ENCODE measurements at regions not wholly inside any gene's neighbourhood (a gene's known extent, or its start where the extent isn't known, plus 50 kb on each side); places are given as distances from the start of the nearest gene placed in this dataset.

DNA sequence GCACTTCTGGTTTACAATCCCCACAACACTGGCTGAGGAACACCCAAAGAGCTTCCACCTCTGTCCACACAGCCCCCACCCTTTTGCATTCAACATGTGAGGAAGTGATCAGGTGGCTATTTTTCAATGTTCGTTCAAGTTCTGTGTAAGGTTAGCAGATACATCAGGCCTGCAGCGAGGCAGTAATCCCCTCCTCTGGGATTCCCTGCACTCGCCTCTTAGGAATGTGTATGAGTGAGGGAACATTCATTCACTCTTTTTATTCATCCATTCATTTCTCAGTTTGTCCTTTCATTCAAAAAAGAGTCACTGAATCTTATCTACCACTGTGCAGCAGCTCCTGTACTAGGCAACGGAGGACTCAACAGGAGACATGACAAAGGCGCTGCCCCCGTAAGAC, 236.4 kb upstream of the PRDM1 start:
- intact Hi-C loops (cut with micrococcal nuclease; ENCODE audit: unreplicated experiment) = no loop called here
- DNase-seq (ENCODE audit: low spot score) = no peak
- CTCF ChIA-PET (ENCODE audit: unreplicated experiment) = no interaction called here
- H3K9me3 ChIP-seq (ENCODE audit: low read length) = no peaks in the 10 kb centered on the region
- no peaks in the 10 kb centered on the region for H4K20me1 ChIP-seq (ENCODE audit: insufficient read depth, low read length)
- no peaks in the 10 kb centered on the region for H3K4me1 ChIP-seq (ENCODE audit: insufficient read depth, low read length, poor library complexity, severe bottlenecking)
- H3K27ac ChIP-seq (ENCODE audit: low read depth, low read length, poor library complexity, severe bottlenecking) = no peak overlapping the region
- TF ChIP-seq, protein P1, sequence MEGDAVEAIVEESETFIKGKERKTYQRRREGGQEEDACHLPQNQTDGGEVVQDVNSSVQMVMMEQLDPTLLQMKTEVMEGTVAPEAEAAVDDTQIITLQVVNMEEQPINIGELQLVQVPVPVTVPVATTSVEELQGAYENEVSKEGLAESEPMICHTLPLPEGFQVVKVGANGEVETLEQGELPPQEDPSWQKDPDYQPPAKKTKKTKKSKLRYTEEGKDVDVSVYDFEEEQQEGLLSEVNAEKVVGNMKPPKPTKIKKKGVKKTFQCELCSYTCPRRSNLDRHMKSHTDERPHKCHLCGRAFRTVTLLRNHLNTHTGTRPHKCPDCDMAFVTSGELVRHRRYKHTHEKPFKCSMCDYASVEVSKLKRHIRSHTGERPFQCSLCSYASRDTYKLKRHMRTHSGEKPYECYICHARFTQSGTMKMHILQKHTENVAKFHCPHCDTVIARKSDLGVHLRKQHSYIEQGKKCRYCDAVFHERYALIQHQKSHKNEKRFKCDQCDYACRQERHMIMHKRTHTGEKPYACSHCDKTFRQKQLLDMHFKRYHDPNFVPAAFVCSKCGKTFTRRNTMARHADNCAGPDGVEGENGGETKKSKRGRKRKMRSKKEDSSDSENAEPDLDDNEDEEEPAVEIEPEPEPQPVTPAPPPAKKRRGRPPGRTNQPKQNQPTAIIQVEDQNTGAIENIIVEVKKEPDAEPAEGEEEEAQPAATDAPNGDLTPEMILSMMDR (conservative IDR thresholded peaks at IDR 0.05; ENCODE audit: low read length) = no peak
- no peak for TF ChIP-seq EZH2phosphoT487 (IDR thresholded peaks at IDR 0.05; ENCODE audit: borderline replicate concordance, low read depth, low read length)
- H3K4me3 ChIP-seq (ENCODE audit: low read depth, low read length, poor library complexity, severe bottlenecking) = no peak overlapping the region
- H3K4me2 ChIP-seq (ENCODE audit: low read length) = no peak overlapping the region
- POLR2A ChIA-PET = no interaction called here
- no TSS peak for BruUV-seq (replicated peaks)
- no peaks in the 10 kb centered on the region for H3K79me2 ChIP-seq (ENCODE audit: insufficient read depth, low read depth, low read length)
- no peak overlapping the region for H2AFZ ChIP-seq (ENCODE audit: low read length)
- H3K9me2 ChIP-seq (ENCODE audit: insufficient read depth, low read length) = no peaks in the 10 kb centered on the region
- no peaks in the 10 kb centered on the region for H3K36me3 ChIP-seq (ENCODE audit: insufficient read depth, low read length)

DNA sequence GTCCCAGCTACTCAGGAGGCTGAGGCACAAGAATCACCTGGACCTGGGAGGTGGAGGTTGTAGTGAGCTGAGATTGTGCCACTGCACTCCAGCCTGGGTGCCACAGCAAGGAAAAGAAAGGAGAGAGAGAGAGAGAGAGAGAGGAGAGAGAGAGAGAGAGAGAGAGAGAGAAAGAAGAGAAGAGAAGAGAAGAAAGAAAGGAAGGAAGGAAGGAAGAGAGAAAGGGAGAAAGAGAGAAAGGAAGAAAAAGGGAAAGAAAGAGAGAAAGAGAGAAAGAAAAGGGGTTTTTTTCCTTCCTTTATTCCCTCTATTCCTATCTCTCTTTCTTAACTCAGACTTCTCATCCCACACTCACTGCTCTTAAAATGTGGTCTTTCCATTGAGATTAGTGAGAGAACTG, 238.7 kb upstream of the PRDM1 start:
- BruUV-seq (replicated peaks) = no TSS peak
- TF ChIP-seq, protein P1 (conservative IDR thresholded peaks at IDR 0.05; ENCODE audit: low read length) = no peak

DNA sequence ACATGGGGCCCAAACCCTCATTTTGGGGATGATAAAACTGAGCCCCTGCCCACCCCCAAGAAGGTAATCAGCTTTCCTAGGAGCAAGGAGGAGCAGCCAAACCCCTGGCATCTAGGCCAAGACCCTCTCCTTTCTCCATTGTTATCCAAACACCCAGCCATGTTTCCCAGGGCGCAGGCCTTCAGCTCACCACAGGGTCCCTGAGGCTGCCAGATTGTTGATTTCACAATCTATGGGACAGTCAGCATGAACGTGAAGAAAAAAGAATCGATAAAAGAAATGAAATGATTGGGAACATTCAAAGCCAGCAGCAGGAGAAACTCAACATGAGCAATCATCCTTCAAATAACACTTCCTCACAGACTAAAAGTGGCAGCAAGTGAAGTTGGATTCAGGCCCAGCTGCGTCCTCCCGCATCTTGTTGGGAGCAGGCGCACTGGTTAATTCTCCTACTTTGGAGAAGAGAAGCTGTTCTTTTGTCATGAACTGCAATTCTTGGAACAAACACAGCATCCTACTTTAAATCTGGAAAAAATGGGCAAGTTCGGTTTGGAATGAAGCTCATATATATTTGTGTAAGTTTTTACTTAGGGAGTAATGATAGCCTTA, 241.8 kb upstream of the PRDM1 start:
- TF ChIP-seq, protein P1 (conservative IDR thresholded peaks at IDR 0.05; ENCODE audit: low read length) = no peak
- TF ChIP-seq EZH2phosphoT487 (IDR thresholded peaks at IDR 0.05; ENCODE audit: borderline replicate concordance, low read depth, low read length) = no peak
- no peaks in the 10 kb centered on the region for H3K4me1 ChIP-seq (ENCODE audit: insufficient read depth, low read length, poor library complexity, severe bottlenecking)
- H3K36me3 ChIP-seq (ENCODE audit: insufficient read depth, low read length) = no peaks in the 10 kb centered on the region
- no peak overlapping the region for H3K4me2 ChIP-seq (ENCODE audit: low read length)
- POLR2A ChIA-PET = interaction anchor here (0.6 to 2.5 kb wide), 5 partner anchors 8 to 395 kb away, joined by 3 to 16 read pairs (median 3); no protein-coding TSS in a partner anchor
- H2AFZ ChIP-seq (ENCODE audit: low read length) = no peak overlapping the region
- H3K27ac ChIP-seq (ENCODE audit: low read depth, low read length, poor library complexity, severe bottlenecking) = no peak overlapping the region
- no TSS peak for BruUV-seq (replicated peaks)
- no peaks in the 10 kb centered on the region for H3K9me3 ChIP-seq (ENCODE audit: low read length)
- no peak overlapping the region for H3K4me3 ChIP-seq (ENCODE audit: low read depth, low read length, poor library complexity, severe bottlenecking)
- H4K20me1 ChIP-seq (ENCODE audit: insufficient read depth, low read length) = no peaks in the 10 kb centered on the region
- intact Hi-C loops (cut with micrococcal nuclease; ENCODE audit: unreplicated experiment) = no loop called here
- no peaks in the 10 kb centered on the region for H3K79me2 ChIP-seq (ENCODE audit: insufficient read depth, low read depth, low read length)
- H3K9me2 ChIP-seq (ENCODE audit: insufficient read depth, low read length) = no peaks in the 10 kb centered on the region
- no peak for DNase-seq (ENCODE audit: low spot score)
- CTCF ChIA-PET (ENCODE audit: unreplicated experiment) = no interaction called here

More for the DNA sequence above, 238.7 kb upstream of the PRDM1 start:
- no peaks in the 10 kb centered on the region for H3K4me1 ChIP-seq (ENCODE audit: insufficient read depth, low read length, poor library complexity, severe bottlenecking)
- ChIA-PET CTCF (ENCODE audit: unreplicated experiment) (no interaction called here), POLR2A (interaction anchor here (0.6 to 1.0 kb wide), 5 partner anchors 9 to 144 kb away, joined by 3 to 5 read pairs (median 3); no protein-coding TSS in a partner anchor)
- H3K27ac ChIP-seq (ENCODE audit: low read depth, low read length, poor library complexity, severe bottlenecking) = no peak overlapping the region
- no peak overlapping the region for H2AFZ ChIP-seq (ENCODE audit: low read length)
- no peaks in the 10 kb centered on the region for H3K9me3 ChIP-seq (ENCODE audit: low read length)
- no peak overlapping the region for H3K4me2 ChIP-seq (ENCODE audit: low read length)
- intact Hi-C loops (cut with micrococcal nuclease; ENCODE audit: unreplicated experiment) = no loop called here
- no peak overlapping the region for H3K4me3 ChIP-seq (ENCODE audit: low read depth, low read length, poor library complexity, severe bottlenecking)
- H4K20me1 ChIP-seq (ENCODE audit: insufficient read depth, low read length) = no peaks in the 10 kb centered on the region
- no peaks in the 10 kb centered on the region for H3K79me2 ChIP-seq (ENCODE audit: insufficient read depth, low read depth, low read length)
- no peak for DNase-seq (ENCODE audit: low spot score)
- no peaks in the 10 kb centered on the region for H3K9me2 ChIP-seq (ENCODE audit: insufficient read depth, low read length)
- H3K36me3 ChIP-seq (ENCODE audit: insufficient read depth, low read length) = no peaks in the 10 kb centered on the region

Data from OCI-LY7 (cell line).